Daoy (cell line): ENCODE measurements at regions not wholly inside any gene's neighbourhood (a gene's known extent, or its start where the extent isn't known, plus 50 kb on each side); places are given as distances from the start of the nearest gene placed in this dataset.
"Not testable (repeated sequence)": the region's sequence is repeated elsewhere in the genome, so short reads cannot be mapped to it uniquely, and the experiment has no call there.

Experiments
- DNase-seq: peaks from one replicate; pipeline ENCODE4 v3.0.0-alpha.2; 2015; ENCODE audit warnings: low read depth

DNA sequence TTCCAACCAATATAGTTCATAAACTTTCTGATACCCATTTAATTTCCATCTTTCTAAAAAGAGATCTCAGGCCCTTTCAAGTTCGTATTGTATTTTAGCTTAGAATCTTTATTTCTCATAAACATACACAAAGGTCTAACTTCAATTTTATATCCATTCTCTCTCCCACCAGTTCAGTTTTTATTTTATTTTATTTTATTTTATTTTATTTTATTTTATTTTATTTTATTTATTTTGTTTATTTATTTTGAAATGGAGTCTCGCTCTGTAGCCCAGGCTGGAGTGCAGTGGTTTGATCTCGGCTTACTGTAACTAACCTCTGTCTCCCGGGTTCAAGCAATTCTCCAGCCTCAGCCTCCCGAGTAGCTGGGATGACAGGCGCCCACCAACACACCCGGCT lies 552.8 kb downstream of the SLITRK5 start:
- DNase-seq: no peak

DNA sequence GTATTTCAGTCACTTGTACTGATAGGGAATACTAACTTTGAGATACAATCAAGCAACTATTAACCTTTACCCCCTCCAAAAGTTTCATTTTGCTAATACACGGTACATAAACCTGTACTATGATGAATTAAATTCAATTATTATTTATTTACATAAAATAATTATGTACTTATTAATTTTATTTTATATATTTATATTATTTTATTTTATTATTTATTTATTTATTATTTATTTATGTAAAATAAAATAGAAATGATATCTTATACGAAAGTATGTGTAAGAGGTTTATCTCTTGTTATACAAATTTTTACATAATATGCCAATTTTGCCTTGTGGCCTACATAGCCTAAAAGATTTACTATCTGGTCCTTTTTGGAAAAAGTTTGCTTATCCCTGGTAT lies 564.3 kb downstream of the SLITRK5 start:
- DNase-seq: no peak

DNA sequence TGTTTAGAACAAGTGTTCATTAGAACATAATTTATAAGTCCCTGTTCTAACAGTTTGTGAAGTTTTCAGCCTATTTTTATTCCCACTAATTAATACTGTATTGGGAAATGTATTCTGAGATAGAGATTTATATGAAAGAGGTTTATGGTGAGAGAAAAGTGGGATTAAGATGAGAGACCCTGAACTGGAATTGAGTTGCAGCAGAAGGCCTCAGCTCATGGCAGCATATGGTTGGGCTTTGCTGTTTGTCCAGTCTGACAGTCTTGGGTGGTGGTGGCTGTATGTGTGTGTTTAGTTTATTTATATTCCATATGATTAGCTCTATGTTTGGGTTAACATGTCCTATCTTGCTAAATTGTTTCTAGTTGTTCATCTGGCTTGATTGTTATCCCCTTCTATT lies 575.1 kb downstream of the SLITRK5 start:
- no peak for DNase-seq

DNA sequence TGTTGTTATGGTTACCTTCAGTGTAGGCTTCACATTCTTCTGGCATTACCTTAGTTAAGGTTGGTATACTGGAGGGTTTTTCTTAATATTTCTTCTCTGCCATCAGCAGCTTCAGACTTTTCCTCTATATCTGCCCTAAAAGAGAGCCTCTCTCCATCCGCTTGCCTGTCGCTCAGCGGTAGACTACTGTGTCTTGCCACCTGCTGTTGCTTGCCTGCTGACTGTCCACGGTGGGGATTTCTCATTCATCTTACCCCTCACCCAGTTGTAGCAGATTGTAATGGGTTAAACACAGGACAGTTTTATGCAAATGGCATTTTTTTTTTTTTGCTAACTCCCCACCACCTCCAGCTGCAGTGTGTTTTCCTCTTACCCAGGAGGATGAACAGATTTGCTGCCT lies 577.2 kb downstream of the SLITRK5 start:
- no peak for DNase-seq

DNA sequence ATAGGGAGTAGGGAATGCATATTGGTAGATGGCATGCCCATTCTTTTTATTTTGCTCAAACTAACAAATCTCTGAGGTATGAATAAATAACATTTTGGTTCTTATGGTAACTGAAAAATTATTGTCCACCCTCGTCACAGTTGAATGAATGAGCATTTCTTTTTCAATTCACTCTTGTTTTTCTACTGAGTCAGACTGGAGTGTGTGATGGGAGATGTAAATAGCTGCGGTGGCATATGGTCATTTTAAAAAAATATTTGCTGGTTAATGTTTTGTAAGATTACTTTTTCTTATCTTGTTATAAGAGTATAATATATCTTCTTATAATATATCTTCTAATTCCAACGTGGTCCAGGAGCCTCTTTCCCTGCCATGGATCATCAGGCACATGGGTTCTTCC lies 586.5 kb downstream of the SLITRK5 start:
- DNase-seq: no peak

DNA sequence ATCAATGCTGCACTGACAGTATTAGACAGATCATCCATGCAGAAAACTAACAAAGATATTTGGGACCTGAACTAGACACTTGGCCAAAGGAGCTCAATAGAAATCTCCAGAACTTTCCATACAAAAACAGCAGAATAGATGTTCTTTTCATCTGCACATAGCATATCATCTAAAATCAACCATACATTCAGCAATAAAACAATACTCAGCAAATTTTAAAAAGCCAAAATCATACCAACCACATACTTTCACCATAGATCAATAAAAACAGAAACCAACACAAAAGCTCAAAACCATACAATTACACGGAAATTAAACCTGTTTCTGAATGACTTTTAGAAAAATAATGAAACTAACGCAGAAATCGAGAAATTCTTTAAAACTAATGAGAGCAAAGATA lies 592.6 kb downstream of the SLITRK5 start:
- DNase-seq: no peak

DNA sequence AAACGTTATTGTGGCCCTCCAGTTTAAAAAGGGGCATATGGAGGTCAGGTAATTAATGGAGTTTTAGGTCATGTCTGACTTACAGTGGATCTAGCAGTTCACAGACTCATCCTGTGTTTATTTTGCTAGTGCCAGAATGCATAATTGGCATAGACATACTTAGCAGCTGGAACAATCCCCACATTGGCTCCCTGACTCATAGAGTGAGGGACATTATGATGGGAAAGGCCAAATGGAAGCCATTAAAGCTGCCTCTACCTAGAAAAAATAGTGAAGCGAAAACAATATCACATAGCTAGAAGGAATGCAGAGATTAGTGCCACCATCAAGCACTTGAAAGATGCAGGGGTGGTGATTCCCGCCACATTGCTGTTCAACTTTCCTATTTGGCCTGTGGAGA lies 610.7 kb downstream of the SLITRK5 start:
- DNase-seq: no peak

DNA sequence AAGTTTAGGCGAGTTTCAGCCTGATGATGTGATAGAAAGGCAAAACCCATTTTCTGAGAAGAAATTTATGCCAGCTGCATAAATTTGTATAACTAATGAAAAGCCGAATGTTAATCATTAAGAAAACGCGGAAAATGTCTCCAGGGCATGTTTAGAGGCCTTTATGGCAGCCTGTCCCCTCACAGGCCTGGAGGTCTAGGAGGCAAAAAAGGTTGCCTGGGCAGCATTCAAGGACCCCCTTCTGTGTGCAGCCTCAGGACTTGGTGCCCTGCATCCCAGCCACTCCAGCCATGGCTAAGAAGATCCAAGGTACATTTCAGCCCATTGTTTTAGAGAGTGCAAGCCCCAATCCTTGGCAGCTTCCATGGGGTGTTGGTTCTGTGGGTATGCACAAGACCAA lies 614.2 kb downstream of the SLITRK5 start:
- DNase-seq: no peak

DNA sequence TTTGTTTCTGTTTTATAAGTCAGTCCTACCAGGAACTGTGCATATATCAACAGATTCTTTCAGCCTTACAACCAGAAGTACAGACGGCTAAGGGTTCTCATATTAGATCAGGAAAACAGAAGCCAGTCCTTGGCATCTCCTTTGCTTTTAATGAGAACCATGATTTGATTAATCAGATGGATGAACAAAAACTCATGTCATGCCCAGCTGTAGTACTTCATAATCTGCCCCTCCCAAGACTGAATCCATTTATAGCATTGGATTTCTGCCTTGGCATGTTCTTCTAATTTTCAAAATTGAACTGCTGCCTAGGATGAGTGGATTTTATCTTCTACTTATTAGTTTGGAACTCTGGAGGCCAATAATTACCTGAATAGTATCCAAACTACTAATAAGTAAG lies 617.2 kb downstream of the SLITRK5 start:
- no peak for DNase-seq

DNA sequence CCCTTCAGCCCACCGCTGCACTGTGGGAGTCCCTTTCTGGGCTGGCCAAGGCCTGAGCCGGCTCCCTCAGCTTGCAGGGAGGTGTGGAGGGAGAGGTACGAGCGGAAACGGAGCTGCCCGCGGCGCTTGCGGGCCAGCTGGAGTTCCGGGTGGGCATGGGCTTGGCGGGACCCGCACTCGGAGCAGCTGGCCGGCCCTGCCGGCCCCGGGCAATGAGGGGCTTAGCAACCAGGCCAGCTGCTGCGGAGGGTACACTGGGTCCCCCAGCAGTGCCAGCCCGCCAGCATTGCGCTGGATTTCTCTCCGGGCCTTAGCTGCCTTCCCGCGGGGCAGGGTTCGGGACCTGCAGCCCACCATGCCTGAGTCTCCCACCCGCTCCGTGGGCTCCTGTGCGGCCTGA lies 620.6 kb downstream of the SLITRK5 start:
- not testable (repeated sequence) for DNase-seq

DNA sequence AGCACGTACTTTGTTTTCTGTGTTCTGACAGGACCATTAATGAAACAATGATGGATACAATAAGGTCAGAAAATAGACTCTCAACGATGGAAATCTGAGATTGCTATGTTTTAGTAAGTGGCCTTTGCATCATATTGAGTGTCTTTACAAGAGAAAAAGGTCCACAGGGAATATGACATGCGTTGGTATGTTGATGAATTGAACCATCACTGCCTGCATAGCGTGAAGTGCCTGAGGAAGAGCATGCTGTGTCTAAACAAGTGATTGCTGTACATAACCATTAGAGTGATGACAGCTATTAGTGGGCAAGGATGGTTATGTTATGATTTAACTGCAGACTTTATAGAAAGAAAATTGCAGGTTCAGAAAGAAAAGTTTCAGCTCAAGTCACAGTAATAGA lies 623.2 kb downstream of the SLITRK5 start:
- no peak for DNase-seq

DNA sequence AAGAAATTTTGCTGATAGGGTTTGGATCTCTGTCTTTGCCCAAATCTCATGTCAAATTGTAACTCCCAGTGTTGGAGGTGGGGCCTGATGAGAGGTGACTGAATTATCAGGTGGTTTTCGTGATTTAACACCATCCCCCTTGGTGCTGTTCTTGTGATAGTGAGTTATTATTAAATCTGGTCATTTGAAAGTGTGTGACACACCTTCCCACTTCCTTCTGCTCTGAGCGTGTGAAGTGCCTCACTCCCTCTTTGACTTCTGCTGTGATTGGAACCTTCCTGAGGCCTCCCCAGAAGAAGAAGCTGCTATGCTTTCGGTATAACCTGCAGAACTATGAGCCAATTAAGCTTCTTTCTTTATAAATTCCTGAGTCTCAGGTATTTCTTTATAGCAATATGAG lies 632.0 kb downstream of the SLITRK5 start:
- DNase-seq: no peak

DNA sequence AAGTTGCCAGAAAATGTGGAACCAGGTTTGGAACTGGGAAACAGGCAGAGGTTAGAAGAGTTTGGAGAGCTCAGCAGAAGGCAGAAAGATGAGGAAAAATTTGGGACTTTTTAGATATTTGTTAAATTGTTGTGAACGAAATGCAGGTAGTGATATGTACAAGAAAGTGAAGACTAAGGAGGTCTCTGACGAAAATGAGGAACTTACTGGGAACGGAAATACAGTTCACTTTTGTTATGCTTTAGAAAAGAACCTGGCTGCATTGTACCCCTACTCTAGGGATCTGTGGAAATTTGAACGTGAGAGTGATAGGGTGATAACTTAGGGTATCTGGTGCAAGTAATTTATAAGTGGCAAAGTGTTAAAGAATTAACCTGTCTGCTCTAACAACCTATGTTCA lies 632.4 kb downstream of the SLITRK5 start:
- no peak for DNase-seq

DNA sequence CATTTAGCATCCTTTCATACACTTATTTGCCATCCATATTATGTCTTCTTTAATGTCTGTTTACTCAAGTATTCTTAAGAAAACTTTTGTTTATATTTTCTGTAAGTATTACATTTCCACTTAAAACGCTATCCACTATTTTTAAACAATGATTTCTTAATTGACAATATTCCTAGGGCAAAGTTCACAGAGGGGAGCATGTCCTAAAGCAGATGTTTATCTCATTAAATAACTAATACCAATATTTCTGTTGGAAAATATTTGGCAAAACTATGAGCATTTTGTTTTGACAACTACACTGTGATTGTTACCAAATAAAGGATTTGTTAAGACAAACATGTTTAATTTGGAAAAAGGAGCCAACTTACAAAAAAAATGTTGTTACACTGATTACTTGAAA lies 643.3 kb downstream of the SLITRK5 start:
- DNase-seq: no peak

DNA sequence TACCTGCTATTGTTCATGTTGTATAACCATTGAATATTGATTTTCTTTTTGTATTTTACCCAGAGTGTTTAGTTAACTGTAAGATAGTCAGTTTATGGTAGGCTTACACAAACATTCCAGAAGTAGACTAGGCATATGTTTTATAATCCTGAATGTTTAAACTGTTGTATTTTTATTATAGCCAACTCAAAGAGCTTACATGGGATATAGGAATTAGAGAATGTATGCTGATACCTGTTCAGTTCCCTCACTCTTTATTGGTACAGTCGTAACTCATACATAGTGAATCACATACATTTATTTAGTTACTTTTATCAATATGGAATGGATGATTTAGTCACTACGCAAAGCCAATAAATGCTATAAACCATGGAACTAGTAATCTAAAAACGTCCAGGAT lies 657.9 kb downstream of the SLITRK5 start:
- no peak for DNase-seq

DNA sequence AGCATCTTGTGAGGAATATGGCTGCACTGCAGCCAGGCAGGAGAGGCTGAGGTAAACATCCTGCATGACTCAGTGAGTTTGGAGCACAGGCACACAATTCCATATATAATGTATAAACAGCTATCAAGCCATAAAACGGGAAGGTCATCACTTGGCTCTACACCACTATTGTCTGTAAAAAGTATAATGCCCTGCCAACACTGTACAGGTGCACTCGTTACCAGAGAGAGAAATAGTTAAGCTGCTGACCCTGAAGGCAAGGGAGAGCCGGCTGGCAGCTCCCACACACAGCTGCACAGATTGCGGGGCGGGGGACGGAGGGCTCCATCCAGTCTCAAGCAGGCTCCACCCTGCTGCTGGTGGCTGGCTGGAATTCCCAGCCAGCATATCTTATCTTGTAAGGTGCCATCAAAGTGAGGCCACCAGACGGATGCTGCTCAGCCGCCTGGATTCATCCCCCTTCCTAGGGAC lies 668.1 kb downstream of the SLITRK5 start:
- DNase-seq: no peak

DNA sequence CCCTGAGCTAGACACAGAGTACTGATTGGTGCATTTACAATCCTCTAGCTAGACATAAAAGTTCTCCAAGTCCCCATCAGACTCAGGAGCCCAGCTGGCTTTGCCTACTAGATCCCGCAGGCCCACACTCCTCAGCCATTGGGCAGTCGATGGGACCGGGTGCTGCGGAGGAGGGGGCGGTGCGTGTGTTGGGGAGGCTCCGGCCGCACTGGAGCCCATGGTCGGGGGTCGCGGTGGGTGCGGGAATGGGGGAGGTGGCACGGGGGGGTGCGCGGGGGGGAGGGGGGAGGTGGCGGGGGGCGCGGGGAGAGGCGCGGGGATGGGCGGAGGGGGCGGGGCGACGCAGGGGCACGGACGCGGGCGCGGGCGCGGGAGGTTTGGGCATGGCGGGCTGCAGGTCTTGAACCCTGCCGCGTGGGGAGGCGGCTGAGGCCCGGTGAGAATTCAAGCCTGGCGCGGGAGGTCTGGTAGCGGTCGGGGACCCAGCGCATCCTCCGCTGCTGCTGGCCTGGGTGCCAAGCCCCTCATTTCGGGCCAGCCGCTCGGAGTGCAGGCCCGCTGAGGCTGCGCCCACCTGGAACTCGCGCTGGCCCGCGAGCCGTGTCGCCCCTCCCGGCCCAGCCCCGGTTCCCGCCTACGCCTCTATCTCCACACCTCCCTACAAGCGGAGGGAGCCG lies 674.1 kb downstream of the SLITRK5 start:
- DNase-seq: no peak

DNA sequence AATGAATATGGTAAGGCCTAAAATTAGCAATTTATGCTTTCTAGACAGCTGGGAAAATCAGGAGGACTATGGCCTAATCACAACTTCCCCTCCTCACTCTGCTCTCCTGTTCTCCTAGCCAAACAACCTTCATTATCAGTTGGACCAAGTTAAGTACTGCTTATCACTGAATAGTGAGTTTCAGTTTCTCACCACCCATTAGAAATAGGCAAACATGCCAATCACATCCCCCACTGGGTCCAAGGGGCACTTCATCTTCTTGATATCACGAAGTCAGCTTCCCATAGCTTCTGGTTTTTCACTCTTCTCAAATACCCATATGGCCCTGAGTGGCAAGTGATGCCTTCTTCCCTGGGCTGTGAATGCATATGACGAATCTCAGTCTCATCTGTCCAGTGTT lies 689.6 kb downstream of the SLITRK5 start:
- no peak for DNase-seq

DNA sequence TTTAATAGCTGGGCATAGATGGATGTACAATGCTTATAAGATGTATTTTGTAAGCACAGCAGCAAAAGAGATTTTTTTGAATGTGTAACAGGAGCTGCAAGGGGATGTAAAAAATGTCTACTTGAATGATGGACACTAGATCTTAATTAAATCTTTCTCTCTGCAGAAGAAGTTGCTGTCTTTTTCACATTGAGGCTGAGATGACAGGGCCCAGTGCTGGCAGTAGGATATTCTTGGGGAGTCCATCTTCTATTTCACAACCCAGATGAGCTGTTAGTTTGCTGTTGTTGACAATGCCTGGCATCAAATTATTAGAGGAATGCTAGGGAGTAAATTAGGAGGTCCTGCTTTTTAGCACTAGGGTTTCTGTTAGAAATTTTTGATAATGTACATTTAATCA lies 698.7 kb downstream of the SLITRK5 start:
- DNase-seq: no peak

DNA sequence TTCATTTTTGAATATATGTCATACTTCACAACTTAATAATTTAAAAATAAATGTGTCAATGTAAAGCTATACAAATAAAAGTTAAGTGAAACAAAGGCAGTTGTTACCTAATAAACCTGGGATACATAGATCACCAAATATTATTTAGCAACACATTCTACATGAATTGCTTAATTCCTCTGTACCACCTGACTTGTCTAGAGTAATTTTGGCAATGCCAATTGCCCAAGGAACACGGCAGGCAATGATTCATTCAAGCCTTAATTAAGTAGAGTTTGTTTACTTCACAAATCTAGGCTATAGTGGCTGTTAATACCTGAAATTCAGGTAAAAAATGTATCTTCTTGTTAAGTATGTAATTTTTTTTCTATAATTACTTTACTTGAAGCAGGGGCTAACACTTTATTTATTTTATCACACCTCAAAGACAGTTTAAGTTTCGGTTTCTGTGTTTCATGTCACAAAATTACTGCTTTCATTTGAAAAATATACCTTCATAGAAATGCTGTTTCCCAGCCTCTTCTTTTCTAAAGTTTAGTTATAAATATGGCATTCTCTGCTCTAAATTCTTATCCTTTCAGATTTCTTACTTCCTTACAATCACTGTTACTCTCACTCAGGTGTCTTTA lies 705.7 kb downstream of the SLITRK5 start:
- DNase-seq: no peak

DNA sequence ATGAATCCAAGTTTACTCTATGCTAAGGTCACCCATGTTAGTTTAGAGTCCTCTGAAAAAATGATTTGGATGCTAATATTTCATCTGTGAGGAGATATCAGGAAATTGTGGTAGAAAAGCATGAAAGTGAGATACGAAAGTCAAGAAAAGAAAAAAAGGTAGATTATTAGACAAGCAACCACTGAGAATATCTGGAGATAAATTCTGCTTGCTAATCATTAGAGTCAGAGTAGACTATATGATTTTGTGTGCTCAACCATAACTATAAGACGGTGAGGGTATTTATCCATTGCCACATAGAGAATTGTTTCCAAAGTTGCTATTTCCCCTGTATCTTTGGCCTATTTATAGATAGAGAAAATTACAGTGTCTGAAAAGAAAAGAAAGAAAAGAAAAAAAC lies 706.7 kb downstream of the SLITRK5 start:
- no peak for DNase-seq

DNA sequence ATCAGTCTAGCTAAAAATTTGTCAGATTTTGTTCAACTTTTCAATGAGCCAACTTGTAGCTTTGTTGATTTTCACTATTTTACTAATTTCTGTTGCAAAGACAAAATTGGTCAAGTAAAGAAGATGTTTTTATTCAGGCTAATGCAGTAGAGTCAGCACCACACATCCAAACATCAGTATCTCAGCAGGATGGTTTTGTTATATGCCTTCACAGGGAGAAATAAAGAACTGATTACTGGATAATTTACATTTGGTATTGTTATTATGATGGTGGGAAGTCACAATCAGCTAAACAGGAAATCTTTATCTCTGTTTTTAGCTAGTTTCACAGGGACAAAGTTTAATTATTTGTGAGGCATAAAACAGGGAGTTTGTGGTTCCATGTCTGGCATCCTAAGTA lies 713.4 kb downstream of the SLITRK5 start:
- no peak for DNase-seq

DNA sequence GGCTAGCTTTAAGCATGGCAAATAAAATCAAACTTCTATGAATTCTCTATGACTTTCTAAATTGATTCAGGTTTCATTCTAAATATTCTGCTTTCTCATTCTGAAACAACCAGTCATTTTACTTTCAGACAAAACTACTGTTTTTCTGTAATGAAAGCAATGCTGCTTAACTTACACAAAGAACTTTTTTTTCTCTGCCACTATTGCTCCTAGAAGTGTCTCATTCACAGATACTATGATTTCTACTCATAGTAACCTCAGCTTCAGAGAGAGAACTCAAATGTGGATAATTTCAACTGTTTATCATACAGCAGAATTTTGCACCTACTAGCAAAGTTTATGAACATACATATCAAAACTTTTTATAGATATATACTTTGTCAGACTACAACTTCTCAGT lies 724.6 kb downstream of the SLITRK5 start:
- DNase-seq: no peak

DNA sequence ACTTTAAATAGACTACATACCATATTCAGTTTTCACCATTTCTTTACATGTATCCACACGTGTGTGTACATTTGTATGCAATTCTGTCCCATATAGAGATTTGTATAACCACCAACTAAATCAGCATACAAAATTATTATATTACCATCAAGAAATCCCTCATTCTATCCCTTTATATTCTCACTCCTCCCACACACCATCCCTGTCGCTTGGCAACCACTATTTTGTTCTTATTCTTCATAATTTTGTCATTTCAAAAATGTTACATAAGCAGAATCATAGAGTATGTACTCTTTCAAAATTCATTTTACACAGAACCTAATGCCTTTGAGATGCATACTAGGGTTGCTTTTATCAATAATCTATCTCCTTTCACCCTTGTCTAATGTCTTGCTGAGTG lies 740.5 kb downstream of the SLITRK5 start:
- DNase-seq: no peak
